LNCAP (cell line): ENCODE measurements at regions not wholly inside any gene's neighbourhood (a gene's known extent, or its start where the extent isn't known, plus 50 kb on each side); places are given as distances from the start of the nearest gene placed in this dataset.

Experiments
- TF ChIP-seq, protein P1 (sequence below): fragments of 450-650 bp; IDR thresholded peaks from 2 replicates; pipeline ENCODE4 v1.5.1; 2017; ENCODE audit warnings: mild to moderate bottlenecking

GRCh38 chr4:124019749-124020549 lies 623.4 kb downstream of the SPRY1 start:
- TF ChIP-seq, protein P1, sequence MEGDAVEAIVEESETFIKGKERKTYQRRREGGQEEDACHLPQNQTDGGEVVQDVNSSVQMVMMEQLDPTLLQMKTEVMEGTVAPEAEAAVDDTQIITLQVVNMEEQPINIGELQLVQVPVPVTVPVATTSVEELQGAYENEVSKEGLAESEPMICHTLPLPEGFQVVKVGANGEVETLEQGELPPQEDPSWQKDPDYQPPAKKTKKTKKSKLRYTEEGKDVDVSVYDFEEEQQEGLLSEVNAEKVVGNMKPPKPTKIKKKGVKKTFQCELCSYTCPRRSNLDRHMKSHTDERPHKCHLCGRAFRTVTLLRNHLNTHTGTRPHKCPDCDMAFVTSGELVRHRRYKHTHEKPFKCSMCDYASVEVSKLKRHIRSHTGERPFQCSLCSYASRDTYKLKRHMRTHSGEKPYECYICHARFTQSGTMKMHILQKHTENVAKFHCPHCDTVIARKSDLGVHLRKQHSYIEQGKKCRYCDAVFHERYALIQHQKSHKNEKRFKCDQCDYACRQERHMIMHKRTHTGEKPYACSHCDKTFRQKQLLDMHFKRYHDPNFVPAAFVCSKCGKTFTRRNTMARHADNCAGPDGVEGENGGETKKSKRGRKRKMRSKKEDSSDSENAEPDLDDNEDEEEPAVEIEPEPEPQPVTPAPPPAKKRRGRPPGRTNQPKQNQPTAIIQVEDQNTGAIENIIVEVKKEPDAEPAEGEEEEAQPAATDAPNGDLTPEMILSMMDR: no peak

- TF ChIP-seq, protein P1: no peak
Observed at GRCh38 chr4:124025000-124025399, 628.4 kb downstream of the SPRY1 start.

GRCh38 chr4:124025428-124025827 lies 628.8 kb downstream of the SPRY1 start:
- TF ChIP-seq, protein P1: no peak

DNA sequence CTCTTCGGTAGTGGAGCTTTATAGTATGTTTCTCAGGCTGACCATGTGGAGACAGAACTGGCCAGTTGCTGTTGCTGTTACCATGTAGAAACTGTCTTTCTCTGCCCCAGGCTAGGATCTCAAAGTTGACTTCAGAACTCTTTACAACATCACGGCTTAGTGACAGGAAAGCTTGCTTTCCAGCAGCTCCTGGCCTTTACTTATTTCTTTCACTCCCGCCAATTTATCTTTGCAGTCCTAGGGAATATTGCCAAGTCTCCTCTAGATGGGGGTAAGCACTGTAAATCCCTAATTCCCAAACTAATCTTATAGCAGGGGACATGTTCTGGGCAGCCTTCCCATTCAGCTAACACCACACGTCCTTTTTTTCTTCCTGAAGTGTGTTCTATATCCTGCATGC lies 631.6 kb downstream of the SPRY1 start:
- TF ChIP-seq, protein P1: no peak

- TF ChIP-seq, protein P1: no peak
Observed at GRCh38 chr4:124030147-124030546, 633.6 kb downstream of the SPRY1 start.

DNA sequence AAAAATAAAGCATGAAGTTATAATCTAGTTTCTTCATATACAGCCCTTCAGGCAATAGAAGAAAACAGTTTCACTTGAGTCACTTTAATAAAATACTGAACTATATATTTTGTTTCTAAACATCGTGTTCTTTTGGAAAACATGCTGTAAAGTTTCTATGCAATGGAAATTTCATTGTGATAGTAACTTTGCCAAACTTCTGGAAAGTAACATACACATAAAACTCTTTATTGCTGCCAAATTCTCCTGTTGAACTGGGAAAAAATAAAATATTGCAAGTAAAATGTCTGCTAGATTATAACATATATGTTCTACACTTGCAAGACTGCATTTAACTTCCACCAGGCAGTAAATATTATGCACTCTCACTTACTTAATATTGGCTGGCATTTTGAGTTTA lies 635.4 kb downstream of the SPRY1 start:
- TF ChIP-seq, protein P1: no peak

DNA sequence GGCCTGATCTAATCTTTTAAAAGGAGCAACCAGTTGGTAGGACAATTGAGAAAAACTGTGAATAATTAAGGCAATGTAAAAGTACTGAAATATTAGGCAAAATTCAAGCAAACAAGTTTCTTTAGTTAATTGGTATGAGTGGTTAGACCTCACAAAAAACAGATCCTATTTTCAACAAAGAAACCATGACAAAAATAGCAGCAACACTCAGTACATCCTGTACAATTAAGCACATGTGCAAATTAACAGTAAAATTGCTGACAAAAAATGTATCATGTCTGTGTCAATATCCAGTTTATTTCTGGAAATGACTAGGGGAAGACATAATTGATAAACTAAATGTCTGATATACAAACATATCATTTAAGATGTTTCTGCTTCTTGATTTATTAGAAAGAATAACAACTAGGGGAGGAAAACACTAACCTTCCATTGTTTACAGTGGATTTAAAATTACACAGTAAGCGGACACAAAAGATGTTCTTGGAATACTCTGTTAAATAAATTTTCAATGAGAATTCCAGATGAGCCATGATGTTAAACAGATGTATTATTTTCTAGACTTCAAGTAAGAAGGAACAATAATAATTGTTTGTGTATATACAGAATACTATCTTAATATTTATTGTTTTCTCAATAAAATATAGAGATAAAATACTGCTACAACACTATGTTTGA lies 638.9 kb downstream of the SPRY1 start:
- TF ChIP-seq, protein P1: no peak
